Bone marrow (tissue), 2 donors: ENCODE measurements at regions not wholly inside any gene's neighbourhood (a gene's known extent, or its start where the extent isn't known, plus 50 kb on each side); places are given as distances from the start of the nearest gene placed in this dataset.

Experiments
- DNase-seq, 2 donors: peaks; one replicate each; lab custom pipeline; 2025; lab: John Stamatoyannopoulos, UW

DNA sequence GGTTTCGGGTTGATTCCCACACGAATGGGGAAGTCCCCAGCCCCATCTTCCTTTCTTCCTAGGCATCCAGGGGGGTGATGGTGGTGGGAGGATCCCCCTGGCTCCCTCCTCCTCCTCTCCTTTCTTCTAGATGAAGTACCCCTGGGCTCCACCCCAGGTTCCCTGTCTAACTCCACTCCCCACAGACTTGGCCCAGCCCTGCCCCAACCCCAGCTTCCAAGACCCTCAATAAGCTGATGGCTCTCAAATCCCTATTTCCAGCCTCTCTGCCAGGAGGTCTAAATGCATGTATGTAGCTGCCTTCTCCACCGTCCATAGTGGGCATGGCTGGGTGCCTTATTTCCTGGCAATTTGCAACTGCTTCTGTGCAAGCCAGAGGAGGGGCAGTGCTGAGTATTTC lies 383.7 kb downstream of the BCL11B start:
- DNase-seq, result no peak

DNA sequence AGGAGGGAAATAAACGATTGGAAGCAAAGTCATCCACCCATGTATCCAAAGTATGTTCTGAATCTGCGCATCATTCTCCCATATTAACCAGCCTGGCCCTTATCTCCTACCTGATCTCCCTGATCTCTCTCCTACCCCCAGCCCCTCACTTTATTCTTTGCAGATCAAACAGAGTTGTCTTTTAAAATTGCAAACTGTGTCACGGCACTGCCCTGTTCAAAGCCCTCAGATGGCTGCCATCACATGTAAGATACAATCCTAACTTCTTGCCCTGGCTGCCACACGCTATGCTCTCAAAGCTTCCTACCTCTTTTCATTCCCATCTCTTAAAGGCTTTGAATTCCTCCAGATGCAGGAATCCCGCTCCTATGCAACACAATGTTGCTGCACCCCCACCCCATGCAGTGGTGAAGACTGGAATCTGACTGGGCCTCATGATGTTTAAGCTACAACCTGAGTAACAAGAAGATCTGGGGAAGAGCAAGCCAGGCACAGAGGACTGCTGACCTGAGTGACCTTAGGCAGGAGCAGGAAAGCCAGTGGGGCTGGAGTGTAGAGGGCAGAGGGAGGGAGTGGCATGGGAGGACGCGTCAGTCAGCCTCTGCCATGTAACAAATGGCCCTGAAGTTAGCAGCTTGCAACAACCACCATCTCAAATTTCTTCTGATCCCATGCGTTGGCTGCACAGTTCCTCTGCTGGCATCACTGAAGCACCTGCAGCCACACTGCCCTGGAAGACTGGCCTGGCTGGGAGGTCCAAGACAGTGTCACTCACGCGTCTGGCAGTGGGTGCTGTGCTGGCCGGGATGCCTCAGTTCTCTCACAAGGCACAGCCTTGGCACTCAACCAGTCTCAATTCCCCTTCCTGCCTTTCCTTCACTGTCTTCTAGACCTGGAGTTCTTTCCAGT lies 382.8 kb downstream of the BCL11B start:
- no peak for DNase-seq

DNA sequence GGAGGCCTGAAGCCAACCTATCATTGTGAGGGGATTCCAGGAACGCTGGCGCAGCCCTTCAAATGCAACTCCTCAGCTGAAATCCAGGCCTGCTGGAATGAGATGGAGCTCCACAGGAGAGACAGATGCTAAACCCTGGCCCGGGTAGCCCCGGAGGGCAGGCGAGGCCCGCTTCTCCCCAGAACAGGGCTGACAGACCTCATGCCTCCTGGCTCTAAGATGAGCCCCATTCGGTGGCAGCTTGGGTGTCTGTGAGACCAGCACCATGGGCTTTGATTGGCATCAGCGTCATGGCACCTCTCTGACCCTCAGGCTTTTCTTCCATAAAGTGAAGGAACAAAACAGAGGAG lies 382.2 kb downstream of the BCL11B start:
- DNase-seq, result no peak

DNA sequence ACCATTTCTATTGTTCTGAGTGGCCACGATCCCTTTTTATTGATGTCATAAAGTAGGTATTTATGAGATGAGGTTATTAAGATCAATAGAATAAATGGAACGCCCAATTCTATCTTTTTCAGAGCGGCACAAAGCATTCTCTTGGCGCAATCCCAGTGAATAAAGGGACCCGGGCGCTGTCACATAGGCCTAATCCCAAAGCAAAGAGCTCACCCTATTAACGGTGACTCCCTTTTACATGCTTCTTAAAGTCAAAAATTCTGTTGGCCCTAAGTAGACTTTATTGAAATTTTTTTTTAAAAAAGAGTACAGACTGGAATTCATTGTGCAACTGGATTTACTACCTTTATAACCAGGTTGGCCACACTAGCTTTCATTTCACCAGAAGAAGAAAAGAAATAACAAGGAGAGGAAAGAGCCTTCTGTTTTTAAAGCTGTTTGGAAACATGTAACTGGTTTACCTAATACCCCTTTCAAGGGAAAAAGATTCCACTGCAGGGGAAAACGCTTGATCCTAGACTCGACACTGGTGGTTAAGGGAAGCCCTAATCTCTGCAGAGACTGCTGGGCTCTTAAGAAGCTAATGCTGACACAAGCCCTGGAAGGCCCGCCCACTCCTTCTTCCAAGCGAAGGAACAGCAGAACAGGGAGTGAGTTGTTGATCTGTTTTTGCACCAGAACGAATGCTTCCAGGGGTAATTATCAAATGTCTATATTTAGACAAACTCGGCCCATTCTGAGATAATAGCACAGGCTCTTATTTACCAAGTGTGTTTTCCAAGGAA lies 381.2 kb downstream of the BCL11B start:
- DNase-seq, result no peak

DNA sequence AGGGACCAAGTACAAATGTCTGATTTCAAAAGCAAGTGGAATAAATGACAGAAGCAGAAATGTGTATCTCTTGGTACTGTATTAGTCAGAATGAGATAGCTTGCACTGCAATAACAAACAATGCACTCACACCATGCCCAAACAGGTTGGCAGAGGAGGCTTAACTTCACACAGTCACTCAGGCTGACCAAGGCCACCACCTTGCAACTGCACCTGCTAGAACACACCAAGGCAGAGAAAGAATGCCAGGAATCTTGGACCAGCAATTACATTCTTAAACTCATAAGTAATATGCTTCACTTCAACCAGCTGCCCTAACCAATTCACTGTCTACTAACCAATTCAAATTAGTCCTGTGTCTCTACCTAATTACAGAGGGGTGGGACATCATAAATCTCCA lies 378.3 kb downstream of the BCL11B start:
- DNase-seq, result no peak

DNA sequence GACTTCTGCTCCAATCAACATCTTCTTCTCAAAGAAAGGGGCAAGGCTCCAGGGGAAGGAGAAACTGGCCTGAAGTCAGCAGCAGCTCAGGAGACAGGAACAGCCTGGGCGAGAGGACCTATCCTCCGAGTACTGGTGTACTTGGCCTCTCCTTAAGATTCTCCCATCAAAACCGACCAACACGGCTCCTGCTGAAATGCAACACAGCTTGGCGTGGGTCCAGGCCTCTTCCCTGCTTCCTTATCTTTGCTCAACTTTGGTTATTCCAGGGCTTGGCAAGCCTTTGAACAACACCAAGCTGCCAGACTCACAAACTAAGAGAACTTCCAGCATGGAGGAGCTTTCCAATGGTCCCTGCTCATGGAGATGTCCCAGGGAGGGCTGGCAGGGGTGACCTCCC lies 377.4 kb downstream of the BCL11B start:
- DNase-seq, result no peak

DNA sequence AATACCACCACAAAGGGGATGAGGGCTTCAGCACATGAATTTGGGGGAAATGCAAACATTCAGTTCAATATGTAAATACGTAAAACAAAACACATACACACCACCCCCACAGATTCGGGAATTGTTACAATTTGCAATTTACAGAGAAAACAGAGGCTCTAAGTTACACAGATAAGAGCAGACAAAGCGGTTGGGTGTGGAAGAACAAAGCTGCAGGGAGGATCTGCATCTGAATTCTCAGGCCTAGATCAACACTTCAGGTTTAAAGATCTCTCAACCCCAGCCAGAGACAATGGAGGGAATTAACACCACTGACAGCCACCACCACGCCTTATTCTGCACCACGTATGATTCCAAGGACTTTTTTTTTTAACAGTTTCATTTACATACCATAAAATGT lies 375.5 kb downstream of the BCL11B start:
- DNase-seq, result no peak

DNA sequence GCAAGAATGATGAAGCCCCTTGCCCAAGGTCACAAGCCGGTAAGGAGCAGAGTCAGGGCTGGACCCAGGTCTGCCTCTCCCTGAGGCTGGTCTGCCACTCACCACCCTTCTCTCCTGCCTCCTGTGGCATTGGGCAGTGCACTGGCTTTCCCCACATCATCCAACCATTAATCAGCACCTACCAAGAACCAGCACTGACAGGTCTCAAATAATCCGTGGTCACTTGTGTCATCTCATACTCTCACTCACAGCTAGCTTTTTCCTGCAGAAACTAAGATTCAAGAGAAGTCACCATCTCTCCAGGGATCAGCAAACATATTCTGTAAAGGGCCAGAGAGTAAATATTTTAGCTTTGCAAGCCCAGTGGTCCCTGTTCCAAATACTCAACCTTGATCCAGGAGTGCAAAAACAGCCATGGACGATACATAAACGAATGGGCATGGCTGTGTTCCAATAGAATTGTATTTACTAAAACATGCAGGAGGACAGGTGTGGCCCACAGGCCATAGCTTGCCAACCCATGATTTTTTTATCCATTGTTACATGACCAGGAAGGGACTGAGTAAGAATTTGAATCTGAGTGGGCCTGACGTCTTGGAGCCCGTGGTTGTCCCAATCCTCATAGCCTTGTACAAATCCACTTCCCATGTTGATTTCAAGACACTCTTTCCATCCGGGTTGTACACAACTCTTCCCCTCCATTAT lies 374.2 kb downstream of the BCL11B start:
- DNase-seq, result no peak

DNA sequence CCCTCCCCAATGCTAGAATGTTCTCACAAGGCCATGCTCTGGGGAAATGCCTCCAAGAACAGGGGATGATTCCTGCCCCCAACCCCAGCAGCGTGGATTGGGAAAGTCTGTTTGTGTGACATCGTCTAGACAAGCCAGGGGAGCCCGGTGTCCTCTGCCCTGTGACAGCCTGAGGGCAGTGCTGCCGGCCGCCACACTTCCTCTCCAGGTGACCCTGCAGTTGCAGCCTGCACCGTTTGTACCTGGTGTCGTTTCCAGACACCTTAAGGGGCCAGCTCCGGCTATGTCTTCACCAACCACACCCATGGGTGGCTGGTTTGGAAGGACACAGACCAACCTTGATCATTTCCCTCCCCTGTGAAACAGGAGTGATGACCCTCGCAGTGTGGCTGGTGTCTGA lies 372.6 kb downstream of the BCL11B start:
- DNase-seq, result no peak

DNA sequence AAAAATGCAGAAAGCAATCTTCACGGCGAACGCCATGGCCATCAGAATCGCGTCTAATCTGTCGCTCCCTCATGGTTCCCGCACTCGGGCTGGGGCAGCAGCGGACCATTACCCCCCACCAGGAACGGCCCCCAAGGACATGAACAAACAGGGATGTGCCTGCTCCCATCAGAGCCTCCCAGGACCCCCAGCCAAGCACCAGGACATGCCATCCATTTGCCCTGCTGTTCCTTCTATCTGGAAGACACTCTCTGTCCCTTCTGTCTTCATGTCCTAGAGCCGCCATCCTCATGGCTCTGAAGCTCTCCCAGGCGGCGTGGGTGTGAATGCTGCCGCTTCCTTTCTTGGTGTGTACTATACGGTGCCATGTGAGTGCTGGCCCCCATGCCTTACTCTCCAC lies 371.8 kb downstream of the BCL11B start:
- no peak for DNase-seq

DNA sequence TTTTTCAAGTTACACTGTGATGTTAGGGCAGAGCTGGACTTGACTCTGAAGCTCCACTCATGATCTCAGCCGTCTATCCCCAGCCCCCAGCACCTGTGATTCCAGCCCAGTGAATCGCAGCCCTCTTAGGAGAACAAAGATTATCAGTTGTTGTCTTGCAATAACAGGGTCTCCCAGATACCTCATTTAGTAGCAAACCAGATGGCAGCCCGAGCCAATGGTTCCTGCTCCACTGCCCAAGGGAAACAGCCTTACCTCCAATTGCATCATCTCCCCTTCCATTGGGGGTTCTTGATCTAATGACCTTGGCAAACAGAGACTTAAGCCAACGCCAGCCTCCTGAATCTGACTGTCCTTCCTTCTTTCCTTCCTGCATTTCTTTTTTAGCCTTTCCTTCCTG lies 371.2 kb downstream of the BCL11B start:
- DNase-seq, result no peak

DNA sequence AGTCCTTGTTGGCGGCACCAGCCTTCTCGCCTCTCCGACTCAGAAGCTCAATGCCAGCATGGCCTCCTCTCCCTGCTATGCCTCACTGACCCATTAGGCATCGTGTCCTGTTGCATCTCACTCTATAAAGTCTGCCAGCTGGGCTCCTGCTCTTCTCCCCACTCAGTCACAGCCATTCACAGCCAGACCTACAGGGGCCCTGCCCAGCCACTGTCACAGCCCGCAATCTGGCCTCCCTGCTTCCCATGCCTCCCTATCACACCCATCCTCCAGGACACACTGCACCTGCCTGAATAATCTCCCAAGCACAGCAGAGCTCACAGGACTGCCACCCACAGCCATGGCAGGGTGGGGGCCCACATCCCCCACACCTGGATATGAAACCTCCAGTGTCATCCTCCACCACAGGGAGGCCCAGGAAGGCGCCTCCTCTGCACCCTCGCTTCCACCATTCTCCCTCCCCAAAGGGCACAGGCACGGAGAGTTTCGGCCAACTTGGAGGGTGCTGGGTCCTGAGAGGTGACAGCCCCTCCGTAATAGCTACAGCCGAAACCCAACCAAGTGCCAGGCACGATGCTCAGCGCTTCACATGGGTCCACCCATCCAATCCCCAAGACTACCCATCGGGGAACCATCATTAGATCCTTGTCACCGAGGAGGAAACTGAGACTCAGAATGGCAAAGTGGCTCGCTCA lies 370.3 kb downstream of the BCL11B start:
- DNase-seq, result no peak

DNA sequence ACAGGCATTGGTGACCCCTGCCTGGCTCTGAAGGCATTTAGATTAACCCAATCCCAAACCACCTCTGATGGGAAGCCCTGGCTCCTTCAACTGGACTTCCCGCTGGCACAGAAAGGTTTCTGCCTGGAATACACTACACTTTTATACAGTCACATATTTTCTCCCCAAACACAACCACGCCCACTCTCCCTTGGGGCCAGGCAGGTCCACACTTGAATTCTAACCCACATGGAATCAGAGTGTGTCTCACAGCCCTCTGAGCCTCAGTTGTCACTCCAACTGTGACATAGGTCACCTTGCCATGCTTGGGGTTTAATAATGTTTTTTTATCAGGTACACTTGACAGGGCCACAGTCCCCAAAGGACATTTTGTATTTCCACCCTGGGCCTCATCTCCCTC lies 368.6 kb downstream of the BCL11B start:
- no peak for DNase-seq

DNA sequence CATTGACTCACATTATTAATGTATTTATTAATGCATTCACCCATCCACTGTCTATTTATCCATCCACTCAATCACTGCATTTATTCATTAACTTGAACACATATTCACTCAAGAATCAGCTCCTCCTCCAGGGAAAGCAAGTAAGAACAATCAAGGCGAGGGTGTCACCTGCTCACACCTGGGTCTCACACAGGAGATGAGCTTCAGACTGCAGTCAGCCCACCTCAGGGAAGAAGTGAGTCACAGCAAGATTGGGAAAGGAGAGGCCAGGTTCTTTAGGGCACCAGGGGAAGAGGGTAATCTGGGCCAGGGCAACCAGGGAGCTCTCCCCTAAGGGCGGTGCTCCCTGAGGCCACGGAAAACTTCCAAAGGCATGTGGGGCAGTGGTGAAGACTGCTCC lies 367.3 kb downstream of the BCL11B start:
- DNase-seq, result no peak

DNA sequence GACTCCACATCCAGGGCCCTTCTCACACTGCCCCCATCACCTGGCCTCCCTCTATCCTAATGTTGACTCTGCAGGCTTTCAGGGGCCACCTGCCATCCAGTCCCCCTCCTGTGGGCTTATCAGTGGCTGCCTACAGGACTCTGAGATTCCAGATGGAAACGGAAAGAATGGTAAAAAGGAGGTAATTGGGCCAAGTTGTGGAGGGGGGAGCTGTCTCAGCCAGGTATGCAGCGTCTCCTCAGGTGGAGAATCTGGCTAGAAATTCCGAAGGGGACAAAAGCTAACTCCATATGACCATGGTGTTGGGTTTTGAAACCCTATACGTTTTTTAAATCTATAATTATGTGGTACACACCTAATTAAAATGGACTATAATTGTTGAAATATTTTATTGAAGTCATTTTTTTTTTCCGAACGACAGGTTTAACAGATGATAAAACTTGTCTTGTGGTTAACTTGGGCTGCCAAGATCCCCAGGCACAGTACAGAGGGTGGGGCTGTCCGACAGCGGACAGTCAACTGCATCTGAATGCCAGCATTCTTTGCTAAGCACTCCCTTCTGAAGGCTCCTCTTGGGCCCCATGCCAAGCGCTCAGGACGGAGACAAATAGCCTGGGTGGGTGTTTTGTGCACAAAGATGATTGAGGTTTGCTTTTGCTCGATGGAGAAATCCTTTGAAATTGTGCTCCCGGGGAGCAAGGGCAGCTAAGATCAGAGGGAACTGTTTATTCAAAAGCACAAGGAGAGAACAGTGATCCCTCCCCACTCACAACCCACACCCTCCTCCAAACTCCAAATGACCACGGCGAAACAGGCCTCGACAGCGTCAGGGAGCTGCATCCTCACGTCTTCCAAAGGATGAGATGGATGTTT lies 365.6 kb downstream of the BCL11B start:
- no peak for DNase-seq

DNA sequence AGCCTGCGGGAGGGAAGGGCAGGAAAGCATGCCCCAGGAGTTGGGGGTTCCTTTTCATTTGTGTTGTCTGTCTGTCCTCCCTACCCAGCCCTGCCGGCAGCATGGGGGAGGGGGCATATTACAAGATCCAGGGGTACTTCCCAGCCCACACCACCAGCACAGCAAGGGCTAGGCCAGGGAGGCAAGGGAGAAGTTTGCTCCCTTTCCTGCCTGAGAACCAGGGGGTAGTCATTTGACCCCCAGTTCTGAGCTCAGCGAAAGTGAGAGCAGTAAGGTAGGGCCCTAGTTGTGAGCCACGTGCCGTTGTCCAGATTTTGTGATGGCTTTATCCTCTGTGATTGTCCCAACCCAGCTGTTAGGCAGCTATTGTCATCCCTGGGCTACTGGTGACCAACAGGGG lies 364.7 kb downstream of the BCL11B start:
- no peak for DNase-seq

DNA sequence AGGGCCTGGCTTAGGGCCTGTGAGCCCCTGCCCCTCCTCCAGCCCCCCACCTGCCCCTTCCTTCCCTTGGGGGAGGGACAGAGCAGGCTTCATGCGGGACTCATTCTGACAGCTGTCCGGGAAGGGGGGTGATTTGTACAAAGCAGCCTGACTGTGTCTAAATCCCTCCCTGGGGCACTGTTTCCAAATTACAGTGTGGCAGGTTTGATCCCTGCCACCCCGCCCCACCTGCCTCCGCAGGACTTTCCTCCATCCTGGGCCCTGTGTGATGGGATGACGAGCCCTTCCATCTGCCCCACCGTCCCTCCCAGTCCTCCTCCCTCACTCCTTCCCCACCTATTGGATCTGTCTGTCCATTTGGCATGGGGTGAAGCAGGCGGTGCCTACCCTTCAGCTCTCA lies 363.9 kb downstream of the BCL11B start:
- DNase-seq, result no peak

DNA sequence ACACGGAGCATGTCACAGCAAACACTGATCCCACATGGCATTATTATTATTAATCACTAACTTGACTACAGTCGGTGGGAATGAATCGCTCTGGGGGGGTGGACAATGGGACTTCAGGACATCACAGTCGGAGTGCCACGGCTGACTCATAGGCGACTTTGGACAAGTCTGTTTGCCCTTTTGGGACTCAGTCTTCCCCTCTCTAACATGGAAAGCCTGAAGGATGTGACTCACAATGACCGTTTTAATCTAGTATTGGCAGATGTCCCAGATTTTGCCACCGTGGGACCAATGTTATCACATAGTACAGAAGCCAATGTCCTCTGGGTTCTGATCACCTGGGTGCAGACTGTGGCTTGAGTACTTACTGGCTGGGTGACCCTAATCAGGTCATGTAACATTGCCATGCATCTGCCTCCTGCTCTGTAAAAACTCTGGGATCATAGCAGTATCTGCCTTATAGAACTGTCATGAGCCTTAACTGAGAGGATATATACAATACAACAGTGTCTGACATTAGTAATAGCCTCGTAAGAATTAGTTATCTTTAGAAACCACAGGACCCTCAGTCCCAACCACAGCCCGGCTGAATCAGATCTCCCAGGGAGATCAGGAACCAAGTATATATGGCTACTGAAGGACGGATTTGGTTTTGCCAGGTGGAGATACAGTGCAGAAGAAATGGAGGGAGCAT lies 362.6 kb downstream of the BCL11B start:
- DNase-seq, result no peak

DNA sequence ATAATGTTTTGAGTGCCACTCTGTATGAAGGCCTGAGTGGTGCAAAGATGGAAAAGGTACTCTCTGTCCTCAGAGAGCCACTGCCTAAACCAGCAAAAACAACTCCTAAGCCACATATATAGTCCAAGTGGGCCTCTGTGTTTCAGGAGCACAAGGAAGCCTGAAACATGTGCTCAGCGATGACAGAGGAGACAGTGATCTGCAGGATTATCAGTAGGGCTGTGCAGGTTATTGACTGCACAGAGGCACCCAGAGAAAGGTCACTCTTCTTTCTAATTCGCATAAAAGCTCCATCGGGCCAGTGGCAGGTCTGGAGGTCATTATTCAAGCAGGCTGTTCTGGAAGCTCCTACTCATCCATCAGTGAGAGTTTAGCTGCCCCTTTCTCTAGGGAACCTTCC lies 361.9 kb downstream of the BCL11B start:
- no peak for DNase-seq

DNA sequence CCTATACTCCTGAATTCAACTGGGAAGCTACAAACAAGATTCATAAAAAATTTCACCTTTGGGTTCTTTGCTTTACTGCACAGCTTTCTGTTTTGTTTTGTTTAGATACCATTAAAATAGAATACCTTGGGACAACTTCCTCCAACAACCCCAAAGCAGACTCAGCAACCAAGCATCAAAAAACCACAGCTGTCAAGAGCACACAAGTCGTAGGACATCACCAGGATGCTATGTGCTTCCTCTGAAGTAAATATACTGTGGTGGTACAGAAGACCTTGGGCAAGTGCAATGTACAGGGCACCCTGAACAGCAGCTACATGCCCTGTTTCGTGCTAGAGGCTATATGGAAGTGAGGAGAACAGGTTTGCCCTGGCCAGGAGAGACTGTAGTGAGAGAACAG lies 359.3 kb downstream of the BCL11B start:
- no peak for DNase-seq
